Ovary (tissue), 3 donors: ENCODE measurements at regions not wholly inside any gene's neighbourhood (a gene's known extent, or its start where the extent isn't known, plus 50 kb on each side); places are given as distances from the start of the nearest gene placed in this dataset.

Experiments
- CTCF ChIP-seq, 3 donors: fragments of 450-650 bp in 2 of 3; fragments of 200-600 bp in 1 of 3; IDR thresholded peaks; one replicate each; pipeline versions ENCODE4 v1.5.1 to v1.8.0; 2016 to 2022; ENCODE audit warnings: antibody characterized with exemption in 3 of 3, mild to moderate bottlenecking in 1 of 3
- EP300 ChIP-seq: sonication (generic); formaldehyde crosslinking; IDR thresholded peaks from one replicate; pipeline ENCODE4 v1.6.1; 2017; ENCODE audit warnings: antibody characterized with exemption
- POLR2A ChIP-seq: fragments of 450-650 bp; IDR thresholded peaks from one replicate; pipeline ENCODE4 v1.6.1; 2017; ENCODE audit warnings: antibody characterized with exemption, mild to moderate bottlenecking, moderate library complexity
- donor health status: DM: no; HTN: no; CAD: no.

- TF ChIP-seq CTCF (IDR thresholded peaks at IDR 0.05) (no peak), POLR2A (no peak), EP300 (no peak)
Observed at GRCh38 chr6:24006254-24006653, 119.8 kb upstream of the NRSN1 start.
